Fibroblast of skin of left quadriceps (primary cell): ENCODE measurements at regions not wholly inside any gene's neighbourhood (a gene's known extent, or its start where the extent isn't known, plus 50 kb on each side); places are given as distances from the start of the nearest gene placed in this dataset.

ENCODE experiments used
- DNase-seq, 2 experiments: peaks; one replicate each; pipeline ENCODE4 v3.0.0-alpha.2; 2013; ENCODE audit warnings: low read depth in 2 of 2

DNA sequence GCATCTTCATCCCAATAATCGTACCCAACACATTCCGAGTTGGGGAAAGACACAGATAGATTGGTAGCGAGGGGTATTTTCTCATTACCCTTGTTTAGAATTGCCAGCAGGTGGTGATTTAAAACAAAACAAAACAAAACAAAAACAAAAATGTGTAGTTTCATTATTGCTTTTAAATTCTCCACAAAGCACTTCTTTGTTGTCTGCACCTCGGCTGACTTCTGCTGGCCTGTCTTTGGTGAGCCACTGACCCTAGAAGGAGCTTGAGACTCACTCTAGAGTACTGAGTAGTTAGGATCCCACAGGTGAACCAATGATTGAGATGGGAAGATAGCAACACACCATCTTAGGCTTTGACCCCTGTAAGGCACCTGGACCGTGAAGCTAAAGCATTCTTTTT, 105.4 kb upstream of the BET1 start:
- no peak for DNase-seq

DNA sequence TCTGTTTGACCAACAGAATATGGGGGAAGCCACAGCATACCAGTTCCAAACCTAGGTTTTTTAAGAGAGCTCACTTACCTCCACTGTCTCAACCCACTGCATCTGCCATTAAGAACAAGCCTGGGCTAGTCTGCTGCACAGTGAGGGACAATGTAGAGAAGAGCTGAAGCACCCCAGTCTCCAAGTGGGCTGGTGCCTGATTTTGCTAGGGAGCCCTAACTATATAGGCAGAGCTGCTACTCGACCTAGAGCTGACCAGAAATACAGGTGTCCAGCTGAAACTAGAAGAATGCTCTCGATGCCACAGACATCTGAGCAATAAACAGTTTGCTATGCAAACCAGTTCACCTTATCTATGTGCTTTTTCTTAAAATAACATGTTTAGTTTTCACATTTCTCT, 106.9 kb upstream of the BET1 start:
- no peak for DNase-seq

DNA sequence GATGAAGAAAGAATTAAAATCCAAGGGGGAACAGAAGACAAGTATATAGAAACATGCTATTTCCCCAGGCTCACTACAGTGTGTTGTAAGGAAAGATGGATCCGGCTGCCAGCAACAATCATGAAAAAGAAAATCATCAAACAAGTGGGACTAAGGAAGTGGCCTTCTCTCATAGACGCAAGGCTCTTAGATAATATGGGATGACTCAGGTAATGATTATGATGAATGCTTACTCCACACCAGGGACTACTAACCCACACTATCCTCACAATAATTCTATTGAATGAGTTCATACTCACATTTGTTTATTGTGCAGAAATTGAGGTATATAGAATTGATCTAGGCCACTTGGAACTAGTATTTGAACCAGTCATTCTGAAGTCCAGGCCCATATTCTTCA, 111.2 kb upstream of the BET1 start:
- no peak for DNase-seq

DNA sequence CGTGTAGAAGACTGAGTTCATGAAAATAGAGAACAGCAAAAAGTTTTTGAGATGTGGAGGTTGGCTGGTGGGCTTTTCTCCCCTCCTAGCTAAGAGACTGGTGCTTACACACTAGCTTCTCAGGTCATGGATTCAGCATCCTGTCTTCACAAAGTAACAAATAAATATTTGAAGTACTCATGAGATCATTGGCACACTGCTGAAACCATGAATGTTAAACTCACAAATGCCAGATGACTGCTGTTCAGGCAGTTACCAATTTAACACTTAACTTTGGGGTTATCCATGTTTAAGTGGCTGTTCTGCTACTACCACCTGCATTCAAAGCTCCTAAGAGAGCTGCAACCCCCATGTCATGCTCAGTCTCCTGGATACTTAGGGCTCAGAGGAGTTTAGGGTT, 119.0 kb upstream of the BET1 start:
- DNase-seq = no peak

DNA sequence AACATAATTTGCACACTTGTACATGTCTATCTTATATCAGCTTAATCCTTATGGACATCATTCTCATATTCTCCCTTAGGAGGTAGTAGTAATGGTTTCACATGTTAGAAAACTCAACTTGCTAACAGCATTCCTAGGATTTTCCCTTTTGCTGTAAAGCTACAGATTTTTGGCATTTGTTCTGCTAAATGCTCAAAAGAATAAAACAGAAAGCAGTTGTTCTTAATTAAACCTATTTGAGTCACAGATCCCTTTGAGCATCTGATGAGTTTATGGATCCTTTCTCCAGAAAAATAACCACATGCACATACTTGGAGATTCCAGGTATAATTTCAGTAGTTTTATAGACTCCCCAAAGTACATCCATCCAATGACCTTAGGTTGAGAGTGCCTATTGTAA, 122.9 kb upstream of the BET1 start:
- peak; percentile 68 to 73 for DNase-seq

DNA sequence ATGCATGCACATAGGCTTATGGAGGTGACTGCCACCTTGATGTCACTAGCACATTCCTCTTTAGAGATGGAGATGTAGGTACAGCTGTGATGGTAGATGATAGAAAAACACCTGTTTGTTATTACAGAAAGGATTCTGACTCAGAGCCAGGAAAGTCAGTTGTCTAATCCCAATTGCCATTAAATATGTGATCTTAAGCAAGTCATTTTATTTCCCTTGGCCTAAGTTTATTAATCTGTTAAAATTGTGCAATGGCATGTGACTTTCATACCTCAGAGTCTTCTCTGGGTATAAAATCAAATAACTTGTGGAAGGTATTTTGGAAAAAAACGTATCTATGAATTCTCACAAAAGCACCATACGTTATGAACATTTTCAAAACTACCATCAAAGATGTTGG, 123.9 kb upstream of the BET1 start:
- no peak for DNase-seq

DNA sequence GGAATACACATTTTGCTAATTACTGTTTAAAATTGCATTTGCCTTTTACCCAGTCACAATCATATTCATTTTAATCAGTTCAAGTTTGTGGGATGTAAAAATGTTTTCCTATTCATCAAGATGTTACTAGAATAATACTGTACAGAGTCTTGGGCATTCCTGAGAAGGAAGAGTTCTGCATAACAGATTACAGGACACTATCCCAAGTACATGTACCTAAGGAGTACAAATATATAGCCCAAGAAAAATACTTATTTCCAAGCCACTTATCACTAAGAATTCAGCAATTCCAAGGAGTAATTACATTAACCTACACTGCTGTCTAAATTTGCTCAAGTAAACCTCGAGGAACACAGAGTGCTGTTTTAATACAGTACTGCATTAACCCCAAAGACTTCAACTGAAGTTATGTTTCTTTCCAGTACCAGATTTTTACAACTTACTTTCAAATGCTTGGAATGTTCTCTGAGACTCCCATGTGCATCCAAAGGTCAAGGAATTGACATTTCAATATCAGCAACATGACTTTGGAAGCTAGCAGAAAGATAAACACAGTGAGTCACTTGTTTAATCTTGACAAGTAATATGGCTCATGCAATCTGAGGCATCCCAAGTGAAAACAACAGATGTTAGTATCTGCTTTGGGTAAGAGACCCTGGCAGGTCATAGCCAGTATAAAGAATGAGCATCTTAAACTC, 125.4 kb upstream of the BET1 start:
- DNase-seq = peak; percentile 90 to 91

DNA sequence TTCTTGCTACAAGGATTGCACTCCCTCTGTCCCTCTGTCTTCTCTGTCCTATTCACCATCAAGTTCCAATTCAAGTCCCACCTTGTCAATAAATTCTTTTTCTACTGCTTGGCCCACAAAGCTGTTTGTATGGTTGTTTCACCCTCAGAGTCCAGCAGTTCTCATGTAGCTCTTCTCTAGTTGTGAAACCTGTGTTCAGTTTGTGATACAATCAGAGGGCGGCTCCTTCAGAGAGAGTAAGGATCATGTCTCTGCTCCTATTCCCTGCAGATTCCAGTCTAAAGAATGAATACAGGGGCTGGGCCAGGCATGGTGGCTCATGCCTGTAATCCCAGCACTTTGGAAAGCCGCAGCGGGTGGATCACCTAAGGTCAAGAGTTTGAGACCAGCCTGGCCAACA, 126.6 kb upstream of the BET1 start:
- no peak for DNase-seq

DNA sequence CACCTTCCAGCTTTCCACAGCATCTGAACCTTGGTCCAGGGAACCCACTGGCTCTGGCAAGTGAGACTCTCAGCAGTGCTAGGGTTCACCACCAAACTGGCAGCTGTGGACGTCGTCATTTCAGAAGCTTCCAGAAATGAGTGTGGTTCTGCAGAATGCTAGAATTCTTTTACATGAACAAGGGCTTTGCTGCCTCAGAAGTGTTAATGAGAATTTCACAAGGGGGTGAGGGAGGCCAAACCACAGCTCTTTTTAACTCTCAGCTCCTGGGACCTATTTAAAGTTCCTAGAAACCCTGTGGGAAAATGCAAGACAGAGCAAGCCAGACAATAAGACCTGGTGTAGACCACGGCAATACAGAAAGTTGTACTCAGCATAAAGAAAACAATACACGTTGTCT, 129.3 kb upstream of the BET1 start:
- peak; percentile 44 to 49 for DNase-seq

DNA sequence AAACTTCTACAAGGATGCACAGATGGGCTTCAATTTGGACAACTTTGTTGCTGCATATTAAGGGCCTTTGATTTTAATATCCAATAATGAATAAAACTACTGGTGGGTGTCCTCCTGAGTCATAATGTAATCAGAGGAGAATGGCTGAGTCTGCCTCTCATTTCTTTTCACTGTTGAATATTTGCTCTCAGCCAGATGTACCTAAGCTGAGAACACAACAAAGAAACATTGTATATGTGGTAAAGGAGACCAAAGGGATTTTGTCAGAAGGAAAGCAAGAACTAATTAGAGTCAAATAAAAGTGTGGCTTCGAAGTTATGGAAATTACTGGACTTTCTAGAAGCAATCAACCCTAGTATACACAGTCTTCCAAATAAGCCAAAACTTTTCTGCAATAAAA, 131.0 kb upstream of the BET1 start:
- DNase-seq = no peak

DNA sequence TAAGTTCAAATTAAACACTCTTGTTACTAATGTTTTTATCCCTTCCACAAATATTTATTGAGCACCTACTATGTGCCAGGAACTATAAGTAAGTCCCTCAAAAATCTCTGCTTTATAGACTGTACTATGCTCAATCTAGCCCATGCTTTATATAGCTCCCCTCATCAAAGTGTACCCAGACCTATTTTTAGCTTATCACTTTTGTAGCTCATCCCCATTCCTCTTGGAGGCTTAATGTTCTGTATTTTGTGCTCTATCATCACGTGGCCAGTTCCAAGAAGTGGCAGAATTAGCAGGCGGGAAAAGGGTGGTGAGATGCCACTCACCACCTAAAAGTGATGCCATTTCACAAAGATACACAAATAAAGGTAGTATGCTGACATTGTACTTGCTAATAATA, 138.1 kb upstream of the BET1 start:
- DNase-seq = no peak

DNA sequence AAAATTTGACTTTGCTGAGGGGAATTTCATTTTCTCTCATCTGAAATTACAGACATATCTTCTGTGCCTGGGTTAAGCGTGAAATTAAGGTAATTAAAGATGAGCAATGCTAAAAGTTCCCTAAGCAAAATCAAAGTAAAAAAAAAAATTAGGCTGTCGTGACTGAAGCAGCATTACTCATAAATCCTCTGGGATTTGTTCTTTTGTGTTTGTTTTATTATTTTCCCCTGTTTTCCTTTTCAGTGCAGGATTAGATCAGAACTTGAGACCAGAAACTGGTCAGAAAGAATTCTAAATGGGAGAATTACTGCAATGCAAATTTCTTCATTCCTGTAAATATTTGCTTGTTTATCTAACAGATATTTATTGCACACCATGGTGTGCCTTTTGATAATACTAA, 141.4 kb upstream of the BET1 start:
- no peak for DNase-seq

DNA sequence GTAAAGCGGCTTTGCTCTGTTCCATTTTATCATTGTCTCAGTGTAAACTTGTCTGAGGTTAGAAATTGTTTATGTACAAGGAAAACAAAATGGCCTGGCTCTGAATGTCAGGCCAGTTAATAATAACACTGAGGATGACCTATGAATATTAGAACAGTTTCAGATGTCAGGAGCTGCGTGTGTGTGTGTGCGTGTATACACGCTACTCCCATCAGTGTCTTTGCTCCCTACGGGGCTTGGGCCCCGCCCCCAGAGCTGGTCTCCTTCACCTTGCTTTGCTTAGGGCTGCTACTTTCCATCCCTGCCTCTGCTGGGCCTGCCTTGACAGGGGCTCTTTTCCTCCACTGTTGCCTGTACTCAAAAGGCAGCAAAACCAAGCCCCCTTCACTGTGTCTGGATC, 142.3 kb upstream of the BET1 start:
- DNase-seq = no peak

DNA sequence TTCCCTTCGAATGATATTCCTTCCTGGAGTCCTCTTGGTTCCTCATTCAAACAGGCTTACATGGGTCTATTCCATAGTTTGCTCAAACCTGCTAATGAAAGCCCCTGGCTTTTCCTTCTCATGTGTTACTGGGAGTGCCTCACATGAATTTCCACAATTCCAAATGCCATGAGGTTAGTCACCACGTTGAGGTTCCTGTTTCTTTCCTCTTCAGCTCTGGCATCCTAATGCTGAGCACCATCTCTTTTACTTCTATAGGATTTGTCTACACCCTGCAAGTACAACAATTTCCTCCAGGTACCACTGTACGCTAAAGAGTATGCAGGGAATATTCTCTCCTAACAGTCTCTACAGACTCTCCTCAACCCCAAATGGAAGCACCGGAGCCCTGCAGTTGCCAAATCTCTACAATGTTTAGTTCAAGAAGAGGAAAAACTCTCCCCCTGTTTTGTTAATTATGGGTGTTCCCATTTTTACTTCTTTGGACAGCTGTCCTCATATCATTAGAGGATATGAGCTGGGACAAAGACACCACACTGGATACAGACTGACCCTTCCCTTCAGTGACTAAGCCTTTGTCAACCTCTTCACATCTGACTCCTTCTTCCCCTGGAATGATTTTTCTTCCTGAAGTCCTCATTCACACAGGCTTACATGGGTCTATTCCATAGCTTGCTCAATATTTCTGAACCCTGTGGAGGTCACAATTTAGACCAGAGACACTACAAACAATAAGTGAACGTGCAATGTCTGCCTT, 145.8 kb upstream of the BET1 start:
- DNase-seq = no peak

DNA sequence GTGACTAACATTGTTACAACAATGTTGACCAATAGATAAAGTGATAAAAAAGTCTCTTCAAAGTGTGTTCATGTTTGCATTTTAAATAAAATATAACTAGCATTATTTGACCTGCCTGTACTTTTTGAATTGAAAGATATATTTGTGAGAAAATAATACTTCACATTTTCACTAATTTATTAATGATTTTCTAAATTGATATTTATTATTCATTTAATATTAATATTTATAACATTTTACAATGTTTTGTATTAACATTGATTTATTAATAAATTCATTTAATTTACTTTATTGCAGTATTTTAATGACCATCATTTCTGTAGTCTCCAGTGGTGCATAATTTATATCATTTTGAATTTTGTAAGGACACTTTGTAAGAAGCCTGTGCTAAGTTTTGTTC, 150.0 kb upstream of the BET1 start:
- no peak for DNase-seq

DNA sequence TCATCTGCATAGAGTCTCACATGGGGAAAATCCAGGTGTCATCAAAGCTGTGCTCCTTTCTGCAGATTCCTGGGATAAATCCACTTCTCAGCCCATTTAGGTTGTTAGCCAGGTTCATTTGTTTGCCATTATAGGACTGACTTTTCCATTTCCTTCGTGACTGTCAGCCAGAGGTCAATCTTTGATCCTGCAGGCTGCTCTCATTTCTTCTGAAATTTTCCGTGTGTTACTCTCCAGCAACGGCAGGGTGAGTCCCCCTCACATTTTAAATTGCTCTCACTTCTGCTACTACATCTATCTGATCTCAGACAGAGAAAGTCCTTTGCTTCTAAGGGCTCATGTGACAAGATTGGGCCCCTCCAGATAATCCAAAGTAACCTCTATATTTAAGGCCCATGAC, 150.7 kb upstream of the BET1 start:
- DNase-seq = no peak

DNA sequence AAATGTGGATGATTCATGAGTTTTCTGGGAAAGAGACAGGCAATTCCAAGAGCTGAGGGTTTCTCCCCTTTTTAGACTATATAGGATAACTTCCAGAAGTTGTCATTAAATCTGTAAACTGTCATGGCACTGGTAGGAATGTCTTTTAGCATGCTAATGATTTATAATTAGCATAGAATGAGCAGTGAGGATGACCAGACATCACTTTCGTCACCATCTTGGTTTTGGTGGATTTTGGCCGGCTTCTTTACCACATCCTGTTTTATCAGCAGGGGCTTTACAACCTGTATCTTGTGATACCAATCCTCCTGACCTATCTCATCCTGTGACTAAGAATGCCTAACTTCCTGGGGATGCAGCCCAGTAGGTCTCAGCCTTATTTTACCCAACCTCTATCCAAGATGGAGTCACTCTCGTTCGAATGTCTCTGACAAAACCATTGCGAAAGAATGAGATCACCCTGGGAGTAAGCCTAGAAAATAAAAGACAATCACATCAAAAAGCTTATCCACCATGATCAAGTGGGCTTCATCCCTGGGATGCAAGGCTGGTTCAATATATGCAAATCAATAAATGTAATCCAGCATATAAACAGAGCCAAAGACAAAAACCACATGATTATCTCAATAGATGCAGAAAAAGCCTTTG, 153.6 kb upstream of the BET1 start:
- peak; percentile 29 to 43 for DNase-seq

DNA sequence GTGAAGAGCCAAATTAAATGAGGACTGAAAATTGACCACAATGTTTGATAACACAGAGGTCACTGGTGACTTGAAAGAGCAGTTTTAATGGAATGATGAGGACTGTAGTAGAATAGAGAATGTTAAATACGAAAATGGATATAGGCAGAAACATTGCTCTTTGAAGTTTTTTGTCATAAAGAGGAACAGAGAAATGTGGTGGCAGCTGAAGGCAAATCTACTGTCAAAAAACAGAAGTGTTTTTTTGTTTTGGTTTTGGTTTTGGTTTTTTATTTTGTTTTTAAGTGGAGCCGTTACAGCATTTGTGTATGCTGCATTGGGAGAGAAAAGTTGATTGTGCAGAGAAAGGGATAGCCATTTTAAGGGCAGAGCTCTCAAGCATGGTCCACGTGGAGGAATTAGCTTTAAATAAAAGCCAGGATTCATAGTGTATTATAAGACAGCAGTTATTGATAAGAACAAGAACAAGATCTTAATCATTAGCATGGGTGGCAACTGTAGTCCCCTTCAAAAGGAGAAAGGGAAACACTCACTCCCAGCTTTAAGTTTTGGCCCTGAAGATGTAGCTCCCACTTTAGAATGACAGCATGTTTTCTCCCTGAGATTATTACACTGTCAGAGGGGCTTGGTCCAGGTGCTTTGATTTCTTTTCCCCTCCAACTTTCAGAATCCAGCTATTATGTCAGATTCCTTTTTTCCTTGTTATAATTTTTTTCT, 156.7 kb upstream of the BET1 start:
- DNase-seq = no peak

DNA sequence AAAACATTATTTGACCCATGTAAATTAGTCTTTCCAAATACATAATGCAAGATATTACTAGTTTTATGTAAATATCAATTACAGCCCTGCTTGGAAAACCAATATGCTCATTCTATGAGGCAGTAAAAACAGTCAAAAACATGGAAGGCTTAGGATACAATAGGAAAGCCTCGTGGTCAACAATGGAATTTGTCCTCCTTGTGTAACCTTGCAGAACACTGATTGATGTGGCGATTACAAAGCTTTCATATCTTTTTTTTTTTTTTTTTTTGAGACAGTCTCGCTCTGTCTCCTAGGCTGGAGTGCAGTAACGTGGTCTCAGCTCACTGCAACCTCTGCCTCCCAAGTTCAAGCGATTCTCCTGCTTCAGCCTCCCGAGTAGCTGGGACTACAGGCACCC, 157.3 kb upstream of the BET1 start:
- no peak for DNase-seq

DNA sequence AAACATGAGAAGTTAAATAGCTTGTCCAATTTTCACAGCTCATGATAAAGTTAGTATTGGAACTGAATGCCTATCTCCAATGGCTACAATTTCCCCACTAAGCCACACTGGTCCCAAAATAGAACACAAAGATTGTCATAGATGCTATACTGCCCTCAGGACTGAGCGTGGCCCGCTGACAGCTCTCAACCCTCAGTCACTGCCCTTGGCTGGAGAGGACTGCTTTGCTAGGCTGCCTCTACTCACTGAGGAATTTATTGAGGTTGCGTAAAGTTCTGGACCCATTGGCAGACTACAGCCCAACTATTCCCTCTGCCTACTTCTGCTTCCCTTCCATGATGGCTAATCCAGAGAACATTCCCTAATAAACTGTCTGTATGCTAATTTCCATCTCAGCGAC, 165.5 kb upstream of the BET1 start:
- DNase-seq = no peak

DNA sequence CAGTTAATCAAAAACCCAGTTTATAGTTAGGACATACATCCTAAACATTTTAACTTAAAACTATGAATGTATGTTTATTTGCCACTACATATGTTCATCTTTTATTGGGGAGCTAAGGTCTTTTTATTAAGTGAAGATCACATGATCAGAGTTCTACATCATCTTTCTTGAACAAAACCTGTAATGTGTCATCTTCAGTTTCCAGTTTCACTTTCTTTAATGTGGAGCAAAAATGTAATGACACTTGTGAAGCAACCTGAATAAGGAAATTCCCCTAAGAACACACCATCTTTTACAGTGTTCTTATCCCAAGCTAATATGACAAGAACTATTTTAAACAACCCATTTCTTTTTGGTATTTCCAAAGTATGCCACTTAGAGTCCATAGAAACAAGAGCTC, 166.7 kb upstream of the BET1 start:
- no peak for DNase-seq

DNA sequence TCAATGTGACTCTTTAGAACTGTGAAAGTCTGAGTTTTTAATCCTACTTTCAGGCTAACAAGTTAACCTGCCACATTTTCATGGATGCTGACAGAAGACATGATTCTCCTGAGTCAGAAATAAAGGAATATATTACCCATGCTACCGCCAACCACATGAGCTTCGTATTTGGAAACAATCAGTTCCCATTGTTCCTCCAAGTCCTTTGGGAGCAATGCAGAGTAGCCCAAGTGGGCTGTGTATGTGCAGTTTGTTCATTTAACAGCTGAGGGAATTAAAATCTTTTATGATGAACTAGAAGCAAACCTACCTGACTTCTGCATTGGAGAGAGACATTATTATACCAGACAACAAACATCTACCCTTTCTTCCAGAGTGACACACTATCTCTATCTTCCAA, 169.3 kb upstream of the BET1 start:
- DNase-seq = no peak

DNA sequence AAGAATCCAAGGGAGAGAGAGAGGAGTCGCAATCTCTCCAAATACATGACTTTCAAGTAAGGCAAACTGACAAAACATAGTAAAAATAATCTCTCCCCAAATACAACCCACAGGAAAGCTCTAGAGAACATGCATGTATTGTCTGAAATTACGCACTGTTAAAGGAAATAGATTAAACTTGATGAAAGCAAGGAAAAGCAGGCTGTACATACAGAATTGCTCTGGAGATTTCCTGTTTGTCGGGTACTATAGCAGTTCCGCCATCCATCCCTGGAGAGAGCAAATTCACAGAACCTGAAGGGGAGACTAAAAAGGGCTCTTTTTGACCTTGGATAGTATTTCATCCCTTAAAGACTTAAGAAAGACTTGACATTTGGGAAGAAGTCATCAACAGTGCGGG, 170.2 kb upstream of the BET1 start:
- no peak for DNase-seq
